ELF-1 (cell line): ENCODE measurements at regions not wholly inside any gene's neighbourhood (a gene's known extent, or its start where the extent isn't known, plus 50 kb on each side); places are given as distances from the start of the nearest gene placed in this dataset.

Experiments used
- DNase-seq: peaks from one replicate; pipeline ENCODE4 v3.0.0-alpha.2; 2016; ENCODE audit warnings: low read depth, low spot score

DNA sequence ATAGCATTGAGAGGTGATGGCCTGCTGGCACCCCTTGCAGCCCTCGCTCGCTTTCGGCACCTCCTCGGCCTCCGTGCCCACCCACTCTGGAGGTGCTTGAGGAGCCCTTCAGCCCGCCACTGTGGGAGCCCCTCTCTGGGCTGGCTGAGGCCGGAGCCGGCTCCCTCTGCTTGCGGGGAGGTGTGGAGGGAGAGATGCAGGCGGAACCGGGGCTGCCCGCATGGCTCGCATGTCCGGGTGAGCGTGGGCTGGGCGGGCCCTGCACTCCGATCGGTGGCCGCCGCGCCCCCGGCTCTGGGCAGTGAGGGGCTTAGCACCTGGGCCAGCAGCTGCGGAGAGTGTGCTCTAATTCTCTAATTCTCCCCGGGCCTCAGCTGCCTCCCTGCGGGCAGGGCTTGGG is 101.1 kb downstream of the KIF4B start:
- no peak for DNase-seq

DNA sequence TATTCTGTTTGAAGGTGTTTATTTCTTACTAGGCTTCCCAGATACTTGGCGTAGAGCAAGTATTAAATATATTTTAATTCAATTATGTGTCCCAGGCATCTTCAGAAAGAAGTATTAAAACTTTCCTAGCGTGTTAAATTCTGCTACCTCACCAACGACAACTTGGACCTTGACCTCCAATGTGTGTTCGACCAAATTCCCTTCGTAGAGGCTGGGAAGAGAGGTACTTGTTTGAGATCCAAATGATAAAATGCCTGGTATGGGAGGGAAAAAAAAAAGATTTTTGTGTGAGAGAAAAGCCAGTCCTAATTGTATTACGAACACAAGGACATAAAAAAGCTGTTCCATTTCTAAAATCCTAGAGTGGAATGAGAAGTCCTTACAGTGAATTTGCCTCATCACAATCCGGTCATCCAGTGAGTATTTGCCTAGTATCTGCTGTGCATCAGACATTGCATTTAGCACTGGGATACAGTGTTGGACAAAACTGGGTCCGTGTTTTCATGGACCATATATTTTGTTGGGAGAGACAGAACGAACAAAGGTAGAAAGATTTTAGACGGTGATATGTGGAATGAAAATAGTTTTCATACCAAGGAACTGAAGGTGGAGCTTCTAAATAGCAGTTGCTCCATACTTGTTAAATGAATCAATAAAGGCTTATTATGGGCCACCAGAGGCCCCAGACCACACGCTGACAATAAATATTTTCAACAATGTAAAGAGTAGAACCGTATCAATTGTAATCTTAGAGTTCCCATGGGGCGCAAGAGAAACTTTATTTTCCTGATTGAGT is 103.1 kb downstream of the KIF4B start:
- no peak for DNase-seq

DNA sequence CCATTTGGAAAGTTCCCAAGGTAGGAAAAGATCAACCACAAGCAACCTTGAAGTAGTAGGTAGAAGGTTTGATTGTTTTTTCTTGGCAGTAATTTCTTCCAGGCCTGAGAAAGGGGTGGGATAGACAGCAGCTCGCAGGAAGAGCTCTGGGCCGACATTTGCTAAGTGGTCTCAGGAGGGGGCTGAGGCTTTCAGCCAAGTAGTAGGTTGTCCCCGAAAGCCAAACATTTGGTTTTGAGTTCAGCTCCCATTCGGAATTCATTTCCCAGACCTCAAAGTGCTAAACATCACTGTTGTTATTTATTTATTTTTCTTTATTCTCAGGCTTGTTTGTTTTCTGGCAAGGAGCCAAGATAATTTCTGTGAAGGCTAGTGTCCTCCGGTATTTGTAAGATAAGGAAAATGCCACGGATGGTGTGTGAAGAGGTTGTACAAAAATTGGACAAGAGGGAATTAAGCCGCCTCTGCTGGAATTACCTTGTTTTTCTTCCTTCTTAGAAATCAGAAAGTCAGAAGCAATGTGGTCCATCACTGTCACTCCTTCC is 112.1 kb downstream of the KIF4B start:
- no peak for DNase-seq

DNA sequence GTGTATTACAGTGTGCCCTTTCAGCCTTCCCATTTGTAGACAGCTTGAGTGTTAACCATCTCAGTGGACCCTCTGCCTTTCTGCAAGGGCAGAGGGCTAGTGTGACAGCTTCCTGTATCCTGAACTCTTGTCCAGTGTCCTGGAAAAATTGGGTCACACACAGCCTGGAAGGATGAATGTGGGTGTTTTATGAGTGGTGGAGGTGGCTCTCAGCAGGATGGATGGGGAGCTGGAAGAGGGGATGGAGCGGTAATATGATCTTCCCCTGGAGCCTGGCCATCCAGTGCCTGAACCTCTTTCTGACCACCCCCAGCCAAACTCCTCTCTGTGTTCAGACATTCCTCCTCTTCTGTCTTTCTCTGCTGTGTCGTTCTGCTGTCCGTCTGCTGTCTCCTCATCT is 113.0 kb downstream of the KIF4B start:
- DNase-seq: no peak

DNA sequence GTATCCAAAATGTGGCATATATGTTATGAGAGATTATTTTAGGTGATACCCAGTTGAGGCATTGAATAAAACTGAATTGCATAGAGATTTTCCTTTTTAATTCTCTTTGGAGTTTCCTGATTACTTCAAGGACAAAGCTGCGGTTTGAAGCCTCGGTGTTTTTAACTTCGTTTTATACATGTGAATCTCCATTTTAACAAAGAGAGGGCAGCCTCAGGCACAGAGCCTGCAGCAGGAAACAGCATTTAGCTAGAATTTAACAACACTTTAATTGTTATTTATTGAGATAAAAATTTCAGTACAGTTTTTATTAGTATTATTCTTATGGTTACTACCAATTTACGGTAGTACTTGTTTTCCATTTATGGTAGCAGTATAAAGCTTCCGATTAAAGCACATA is 114.0 kb downstream of the KIF4B start:
- DNase-seq: no peak

DNA sequence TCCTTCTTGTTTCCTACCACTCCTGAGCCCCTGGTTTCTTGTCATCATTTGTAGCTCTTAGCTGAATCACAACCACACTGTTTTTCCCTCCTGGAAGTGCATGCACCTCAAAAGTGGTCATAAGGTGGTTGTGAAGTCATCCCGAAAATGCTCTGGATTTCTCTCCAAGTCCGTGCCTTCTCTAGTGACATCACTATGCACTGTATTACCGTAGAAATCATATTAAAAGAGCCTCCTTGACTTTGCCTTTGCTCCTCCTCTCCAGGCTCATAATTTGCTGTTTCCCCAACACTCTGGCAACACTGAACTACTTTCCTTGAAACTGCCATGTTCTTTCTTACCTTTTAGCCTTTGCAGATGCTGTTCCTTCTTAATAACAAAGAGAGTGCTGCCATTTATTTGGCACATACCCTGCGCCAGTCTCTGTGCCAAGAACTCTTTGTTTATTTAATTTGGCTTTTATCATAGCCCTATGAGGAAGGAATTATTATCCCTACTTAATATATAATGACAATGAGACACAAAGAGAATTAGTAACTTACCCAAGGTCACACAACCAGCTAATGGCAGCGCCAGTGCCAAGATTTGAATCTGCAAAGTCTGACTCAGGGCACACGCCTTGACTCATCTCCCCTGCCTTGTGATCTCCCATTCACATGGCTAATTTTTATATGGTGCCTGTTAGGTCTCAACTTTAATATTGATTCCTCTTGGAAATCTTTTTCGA is 115.4 kb downstream of the KIF4B start:
- no peak for DNase-seq

DNA sequence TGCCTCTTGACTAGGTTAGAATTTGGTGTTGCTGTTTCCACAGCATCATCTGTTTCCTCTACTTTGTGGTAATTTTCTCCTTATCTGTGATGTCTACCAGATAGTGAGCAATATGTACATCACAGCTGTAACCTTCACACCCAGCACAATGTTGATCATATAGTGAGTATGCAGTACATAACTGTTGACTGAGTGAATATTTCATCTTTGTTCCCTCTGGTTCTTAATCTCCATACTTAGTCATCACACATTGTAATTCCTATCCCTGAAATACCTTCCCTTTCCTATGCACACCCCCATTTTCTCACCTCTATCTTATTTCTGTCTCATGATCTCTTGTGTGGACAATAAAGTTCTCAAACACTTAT is 115.9 kb downstream of the KIF4B start:
- DNase-seq: no peak

DNA sequence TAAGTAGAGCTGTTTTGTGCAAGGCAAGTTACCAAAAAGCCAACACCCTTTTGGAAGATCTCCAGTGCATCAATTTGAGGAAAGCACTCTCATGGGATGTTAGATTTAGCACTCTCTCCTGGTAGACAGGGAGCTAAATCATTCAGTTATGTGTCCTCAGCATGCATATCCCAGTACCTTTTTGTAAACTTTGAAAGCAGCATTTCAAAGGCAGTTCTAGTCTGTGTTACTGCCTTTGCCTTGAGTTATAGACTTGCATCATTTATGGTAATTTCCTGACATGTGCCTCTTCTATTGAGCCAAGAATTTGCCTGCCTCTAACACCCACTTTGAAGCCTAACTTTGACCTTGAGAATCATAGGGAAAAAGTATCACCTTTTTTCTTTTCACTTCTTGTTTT is 120.6 kb downstream of the KIF4B start:
- no peak for DNase-seq

DNA sequence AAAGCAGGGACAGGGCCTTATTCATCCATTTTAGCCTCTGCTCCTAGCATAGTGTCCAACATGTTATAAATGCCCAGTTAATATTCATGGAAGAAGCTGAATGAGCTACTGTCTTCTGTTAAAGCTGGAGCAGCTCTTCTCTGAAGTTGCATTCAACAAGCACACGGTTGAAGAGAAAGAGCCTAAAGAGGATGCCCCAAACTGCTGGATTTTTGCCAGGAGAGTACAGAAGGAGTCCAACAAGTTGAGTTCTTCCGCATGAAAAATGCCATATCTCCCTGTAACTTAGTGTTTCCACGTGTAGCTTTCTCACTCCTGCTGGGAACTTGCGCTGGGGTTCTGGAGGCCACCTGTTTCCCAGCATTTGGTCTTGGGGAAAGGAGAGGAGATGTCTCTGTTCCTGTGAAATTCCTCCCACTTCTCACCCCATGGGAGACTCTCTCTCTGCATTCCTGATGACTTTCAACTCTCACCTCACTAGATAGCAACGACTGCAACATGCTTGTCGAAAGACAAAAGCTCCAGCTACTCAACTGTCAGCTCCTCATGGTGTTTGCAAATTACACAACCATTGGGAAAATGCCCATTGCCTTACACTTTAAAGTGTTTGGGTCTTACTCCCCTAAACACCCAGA is 122.8 kb downstream of the KIF4B start:
- no peak for DNase-seq

DNA sequence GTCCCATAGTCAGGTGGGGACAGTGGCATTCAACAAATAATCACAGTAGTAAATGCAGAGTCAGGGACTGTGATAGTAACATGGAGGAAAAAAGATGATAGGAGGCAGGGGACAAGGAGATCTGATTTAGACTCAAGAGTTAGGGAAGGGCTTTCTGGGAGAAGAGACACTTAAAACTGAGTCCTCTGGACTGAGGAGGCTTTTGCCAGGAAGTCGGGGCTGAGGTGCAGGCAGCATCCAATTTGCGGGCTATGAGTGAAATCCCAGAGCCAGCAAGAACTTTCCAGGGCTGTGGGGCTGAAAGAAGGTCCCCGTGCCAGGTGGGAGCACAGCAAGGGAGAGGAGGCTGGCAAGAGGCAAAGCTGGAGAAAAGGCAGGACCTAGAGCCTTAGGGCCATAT is 124.1 kb downstream of the KIF4B start:
- DNase-seq: no peak

DNA sequence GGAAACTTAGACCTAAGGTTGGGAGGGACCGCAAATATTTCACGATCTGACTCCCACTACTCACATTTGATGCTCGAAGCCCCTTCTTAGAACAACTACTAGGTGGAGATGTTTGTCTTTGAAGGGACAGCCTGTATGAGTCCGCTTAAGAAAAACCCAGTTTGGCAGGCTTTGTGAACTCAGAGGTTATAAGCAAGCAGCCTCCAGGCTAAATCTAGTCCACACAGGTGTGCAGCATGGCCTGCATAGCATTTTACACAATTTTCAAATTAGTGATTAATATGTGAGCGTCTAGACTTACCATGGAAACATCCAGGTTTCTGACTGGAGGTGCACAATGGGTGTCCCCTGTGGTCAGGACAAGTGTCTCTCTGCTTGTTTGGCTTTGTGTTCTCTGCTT is 127.1 kb downstream of the KIF4B start:
- DNase-seq: no peak

DNA sequence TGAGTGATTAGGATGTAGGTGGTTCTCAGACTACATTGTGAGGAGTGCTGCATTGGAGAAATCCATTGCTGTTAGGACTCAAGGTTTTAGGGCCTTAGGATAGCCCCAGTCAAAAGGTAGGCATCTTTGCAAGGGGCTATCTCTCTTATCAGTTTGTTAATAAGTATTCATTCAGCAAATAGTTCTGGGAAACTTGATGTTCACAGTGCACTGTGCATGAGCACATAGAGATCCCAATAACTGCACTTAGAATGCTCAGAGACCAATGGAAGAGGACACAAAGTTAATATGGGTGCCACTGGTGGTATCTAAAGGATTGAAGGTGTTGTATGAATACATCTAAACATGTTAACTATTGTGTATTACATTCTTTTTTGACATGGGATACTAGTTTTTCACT is 131.4 kb downstream of the KIF4B start:
- no peak for DNase-seq

DNA sequence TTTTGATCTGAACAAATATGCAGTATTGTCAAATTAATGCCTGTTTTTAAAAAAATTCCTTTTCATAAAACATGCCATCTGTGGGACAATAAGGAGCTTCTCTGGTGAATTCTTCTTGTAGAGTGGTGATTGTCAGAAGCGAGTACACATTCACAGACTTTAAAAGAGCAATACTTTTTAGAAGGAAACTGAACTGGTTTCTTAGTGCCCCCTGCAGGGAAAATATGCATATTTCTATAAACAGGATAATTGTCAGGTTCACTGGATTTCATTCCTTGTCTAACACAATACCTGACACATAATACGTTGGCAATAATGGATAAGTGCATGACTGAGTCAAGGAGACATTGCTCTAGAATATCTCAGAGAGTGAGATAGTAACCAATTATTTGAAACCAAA is 133.7 kb downstream of the KIF4B start:
- no peak for DNase-seq

DNA sequence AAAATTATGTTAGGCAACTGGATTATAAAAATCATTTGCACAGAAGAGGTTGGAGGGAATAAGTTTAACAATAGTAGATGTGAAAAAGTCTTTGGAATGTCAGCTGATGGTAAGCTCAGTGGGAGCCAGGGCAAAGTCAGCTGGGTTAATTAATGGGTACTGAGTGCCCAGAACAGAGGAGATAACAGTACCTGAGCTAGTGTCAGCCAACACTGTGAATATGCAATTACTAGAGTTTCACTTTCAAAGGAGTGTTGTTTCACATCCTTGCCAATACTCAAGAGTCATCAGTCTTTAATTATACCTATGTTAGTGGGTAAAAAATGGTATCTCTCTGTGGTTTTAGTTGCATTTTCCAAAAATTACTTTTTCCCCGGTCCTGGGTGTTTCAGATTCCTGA is 135.1 kb downstream of the KIF4B start:
- DNase-seq: no peak

DNA sequence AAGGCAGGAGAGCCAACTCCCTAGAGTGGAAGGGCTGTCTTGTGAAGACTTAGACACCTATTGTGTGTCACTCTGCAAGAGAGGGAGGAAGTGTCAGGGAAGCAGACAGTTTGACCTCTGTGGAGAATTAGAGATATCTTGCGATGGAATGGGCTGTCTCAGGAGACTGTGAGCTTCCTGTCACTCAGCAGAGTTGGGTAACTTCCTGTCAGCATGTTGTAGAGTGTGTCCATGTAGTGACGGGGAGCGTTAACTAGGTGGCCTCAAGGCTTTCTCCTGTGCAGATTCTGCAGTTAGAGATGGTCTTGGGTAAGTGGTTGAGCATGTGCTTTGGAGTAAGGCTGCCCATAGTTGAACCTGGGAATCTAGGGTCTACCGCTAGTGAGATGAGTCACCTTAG is 136.5 kb downstream of the KIF4B start:
- DNase-seq: no peak

DNA sequence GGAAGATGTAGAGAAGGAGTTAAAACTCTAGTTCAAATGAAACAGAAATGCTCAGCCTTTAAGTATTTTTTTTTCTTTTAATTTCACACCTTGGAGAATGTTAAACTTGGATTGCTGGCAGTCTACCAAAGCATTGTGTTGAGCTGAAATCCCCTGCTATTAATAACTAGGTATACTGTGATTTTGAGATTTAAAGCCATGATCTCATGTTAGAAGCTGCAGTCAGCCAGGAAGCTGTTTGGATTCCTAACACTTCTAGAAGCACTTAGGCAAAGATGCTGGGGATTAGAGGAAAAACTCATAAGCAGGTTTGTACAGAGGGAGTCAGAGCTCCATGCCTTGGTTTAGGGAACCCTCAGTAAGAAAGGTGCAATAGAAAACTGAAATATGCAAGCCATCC is 141.4 kb downstream of the KIF4B start:
- no peak for DNase-seq

DNA sequence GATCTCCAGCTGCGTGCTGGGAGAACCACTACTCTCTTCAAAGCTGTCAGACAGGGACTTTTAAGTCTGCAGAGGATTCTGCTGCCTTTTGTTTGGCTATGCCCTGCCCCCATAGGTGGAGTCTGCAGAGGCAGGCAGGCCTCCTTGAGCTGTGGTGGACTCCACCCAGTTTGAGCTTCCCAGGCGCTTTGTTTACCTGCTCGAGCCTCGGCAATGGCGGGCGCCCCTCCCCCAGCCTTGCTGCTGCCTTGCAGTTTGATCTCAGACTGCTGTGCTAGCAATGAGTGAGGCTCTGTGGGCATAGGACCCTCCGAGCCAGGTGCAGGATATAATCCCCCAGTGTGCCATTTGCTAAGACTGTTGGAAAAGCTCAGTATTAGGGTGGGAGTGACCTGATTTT is 149.5 kb downstream of the KIF4B start:
- DNase-seq: peak; percentile 8

DNA sequence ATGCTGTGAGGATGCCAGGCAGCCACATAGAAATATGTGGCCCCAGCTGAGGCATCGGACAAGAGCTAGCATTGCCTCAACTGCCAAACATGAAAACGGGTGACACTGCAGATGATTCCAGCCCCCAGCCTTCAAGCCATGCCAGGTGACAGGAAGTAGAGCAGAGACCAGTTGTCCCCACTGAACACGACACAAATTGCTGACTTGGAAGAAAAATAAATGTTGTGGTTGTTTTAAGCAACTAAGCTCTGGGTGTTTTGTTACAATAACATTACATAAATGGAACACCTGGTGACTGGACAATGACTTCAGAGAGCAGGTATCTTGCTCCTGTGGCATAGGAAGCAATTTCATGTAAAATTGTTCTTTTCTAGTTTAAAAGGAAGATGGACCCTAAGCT is 154.2 kb downstream of the KIF4B start:
- DNase-seq: no peak

DNA sequence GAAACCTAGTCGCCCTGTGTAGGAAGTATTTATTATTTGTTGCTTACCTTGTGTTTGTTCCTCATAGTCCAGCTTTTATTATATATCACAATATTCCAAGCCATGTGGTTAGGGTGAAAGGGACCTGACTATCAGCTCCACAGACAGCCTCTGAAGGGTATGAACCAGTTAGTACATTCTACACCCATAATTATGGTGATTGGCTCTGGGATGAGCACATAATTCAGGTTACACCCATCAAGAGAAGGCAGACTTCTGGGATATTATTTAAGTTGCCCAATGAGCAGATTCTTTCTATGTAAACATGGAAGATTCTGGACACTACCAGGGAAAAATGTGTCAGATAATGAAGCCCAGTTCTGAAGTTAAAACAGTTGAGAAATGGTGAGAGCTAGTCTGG is 168.0 kb downstream of the KIF4B start:
- no peak for DNase-seq

DNA sequence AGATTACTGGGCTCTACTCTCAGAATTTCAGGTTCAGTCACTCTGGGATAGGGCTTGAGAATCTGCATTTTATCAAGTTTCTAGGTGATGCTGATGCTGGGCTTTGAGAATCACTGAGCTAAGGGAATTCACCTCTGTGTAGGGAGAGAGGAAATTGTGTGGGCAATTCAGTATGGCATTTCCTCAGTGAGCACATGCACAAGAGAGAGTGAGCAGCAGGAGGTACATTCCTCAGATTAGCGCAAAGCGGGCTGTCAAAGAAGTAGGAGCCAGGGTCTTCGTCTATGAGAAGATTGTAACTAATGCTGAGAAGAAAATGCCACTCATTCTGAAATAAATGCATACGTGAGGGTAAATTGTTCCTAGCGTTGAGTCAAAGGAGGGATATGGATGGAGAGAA is 175.9 kb downstream of the KIF4B start:
- DNase-seq: peak; percentile 22

DNA sequence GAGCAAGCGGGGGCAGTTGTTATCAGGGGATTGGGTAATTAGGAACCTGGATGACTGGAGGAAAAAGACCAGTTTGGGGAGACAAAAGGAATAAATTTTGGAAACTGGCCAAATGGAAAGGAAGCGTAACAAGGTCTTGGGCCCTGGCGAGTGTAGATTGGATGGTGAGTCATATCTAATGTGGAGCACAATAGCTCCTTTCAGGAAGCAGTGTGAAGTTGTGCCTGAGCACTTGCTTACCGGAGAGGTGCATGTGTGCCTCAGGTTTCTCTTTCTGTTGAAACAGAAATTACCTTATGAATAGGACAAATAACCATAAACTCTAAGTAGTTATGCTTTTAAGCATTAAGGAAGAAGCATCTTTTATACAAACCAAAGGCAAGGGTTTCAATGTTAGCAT is 176.4 kb downstream of the KIF4B start:
- no peak for DNase-seq

DNA sequence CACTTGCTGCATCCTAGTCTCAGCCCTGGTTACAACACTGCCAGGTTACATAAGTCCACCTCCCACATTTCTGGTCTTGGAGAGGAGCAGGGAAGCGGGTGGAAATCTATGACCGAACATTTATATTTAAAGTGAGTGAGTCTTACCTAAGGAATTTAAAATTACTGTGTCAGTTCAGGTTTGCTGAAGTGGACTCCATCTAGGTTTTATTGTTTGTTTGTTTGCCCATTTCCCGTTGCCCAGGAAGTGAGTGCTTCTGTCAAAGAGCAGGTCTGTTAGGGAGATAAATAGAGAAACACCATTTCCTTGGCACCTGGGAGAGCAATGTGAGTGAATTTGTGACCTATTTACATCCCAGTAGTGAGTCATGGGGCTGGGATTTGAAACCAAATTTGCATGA is 179.5 kb downstream of the KIF4B start:
- DNase-seq: no peak
